ENCODE measurements at regions not wholly inside any gene's neighbourhood (a gene's known extent, or its start where the extent isn't known, plus 50 kb on each side); places are given as distances from the start of the nearest gene placed in this dataset.

DNA sequence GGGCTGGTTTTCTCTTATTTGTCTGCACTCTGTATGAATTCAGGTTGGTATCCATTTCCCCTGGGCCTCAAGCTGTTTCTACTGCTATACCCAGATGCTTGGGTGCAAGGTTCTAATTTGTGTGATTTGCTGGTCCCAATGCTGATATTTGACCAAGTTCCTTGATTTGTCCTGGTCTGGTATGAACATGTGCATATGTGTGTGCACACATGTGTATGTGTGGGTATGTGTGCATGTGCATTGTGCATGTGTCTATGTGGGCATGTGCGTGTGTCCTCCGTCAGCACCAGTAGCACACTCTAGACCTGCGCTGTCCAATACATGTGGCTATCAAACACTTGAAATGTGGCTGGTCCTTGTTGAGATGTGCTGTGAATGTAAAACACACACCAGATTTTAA is 102.4 kb upstream of the TSPAN2 start (continued):
- TF ChIP-seq NFYA (IDR thresholded peaks at IDR 0.05; ENCODE audit: borderline replicate concordance, low read depth, low read length) (no peak), RELA (IDR thresholded peaks at IDR 0.05; ENCODE audit: borderline replicate concordance, partially characterized antibody) (no peak), ASH2L (IDR thresholded peaks at IDR 0.05; ENCODE audit: borderline replicate concordance, low read depth) (no peak), MTA3 (IDR thresholded peaks at IDR 0.05; ENCODE audit: borderline replicate concordance, low read length) (no peak), ZBTB33 (IDR thresholded peaks at IDR 0.05) (no peak)
- TF ChIP-seq, protein P1, sequence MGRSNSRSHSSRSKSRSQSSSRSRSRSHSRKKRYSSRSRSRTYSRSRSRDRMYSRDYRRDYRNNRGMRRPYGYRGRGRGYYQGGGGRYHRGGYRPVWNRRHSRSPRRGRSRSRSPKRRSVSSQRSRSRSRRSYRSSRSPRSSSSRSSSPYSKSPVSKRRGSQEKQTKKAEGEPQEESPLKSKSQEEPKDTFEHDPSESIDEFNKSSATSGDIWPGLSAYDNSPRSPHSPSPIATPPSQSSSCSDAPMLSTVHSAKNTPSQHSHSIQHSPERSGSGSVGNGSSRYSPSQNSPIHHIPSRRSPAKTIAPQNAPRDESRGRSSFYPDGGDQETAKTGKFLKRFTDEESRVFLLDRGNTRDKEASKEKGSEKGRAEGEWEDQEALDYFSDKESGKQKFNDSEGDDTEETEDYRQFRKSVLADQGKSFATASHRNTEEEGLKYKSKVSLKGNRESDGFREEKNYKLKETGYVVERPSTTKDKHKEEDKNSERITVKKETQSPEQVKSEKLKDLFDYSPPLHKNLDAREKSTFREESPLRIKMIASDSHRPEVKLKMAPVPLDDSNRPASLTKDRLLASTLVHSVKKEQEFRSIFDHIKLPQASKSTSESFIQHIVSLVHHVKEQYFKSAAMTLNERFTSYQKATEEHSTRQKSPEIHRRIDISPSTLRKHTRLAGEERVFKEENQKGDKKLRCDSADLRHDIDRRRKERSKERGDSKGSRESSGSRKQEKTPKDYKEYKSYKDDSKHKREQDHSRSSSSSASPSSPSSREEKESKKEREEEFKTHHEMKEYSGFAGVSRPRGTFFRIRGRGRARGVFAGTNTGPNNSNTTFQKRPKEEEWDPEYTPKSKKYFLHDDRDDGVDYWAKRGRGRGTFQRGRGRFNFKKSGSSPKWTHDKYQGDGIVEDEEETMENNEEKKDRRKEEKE (IDR thresholded peaks at IDR 0.05) = no peak

DNA sequence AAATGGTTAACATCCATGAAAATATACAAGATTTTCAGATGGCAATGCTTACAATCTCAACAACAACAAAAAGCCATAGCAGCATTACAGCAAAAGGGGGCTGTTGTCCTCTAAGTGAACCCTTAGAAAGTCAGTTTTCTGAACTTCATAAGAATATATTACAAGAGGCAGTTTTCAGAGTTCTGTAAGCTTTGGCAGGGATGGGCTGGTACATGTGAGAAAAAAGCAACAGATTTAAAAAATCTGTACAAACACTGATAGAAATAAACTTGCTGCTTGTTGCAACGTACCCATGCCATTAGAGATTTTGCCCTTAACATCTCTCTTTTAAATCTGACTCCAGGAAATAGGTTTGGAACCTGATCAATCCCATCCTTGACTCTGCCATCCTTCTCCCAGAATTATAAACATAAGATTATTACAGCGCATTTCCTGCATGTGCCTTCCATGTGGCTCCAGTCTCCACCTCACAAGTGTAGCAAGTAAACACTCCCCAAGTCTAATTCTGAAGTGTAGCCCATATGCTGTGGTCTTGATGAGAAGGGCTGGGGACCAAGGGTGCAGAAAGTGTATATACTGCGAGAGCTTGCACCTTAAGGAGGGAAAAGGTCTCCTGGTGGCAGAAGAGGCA is 101.4 kb upstream of the TSPAN2 start:
- Histone ChIP-seq H3K9ac (ENCODE audit: control insufficient read depth, insufficient read depth, low read length) (no peak overlapping the region), H3K4me3 (no peak overlapping the region), H3K79me2 (ENCODE audit: control insufficient read depth, insufficient read depth, low read length) (no peaks in the 10 kb centered on the region), H3K36me3 (ENCODE audit: control insufficient read depth in 2 of 2, insufficient read depth in 2 of 2, low read length in 1 of 2) (no peaks in the 10 kb centered on the region), H3K27ac (ENCODE audit: control insufficient read depth, insufficient read depth) (no peak overlapping the region), H4K20me1 (ENCODE audit: control insufficient read depth, insufficient read depth) (no peaks in the 10 kb centered on the region), H3K4me1 (ENCODE audit: control insufficient read depth, insufficient read depth, low read length) (no peaks in the 10 kb centered on the region), H3K4me2 (ENCODE audit: control insufficient read depth, insufficient read depth) (no peak overlapping the region), H3K27me3 (replicated peaks in 1 of 2; ENCODE audit: control insufficient read depth in 2 of 2, insufficient read depth in 2 of 2, low read length in 1 of 2) (no peaks in the 10 kb centered on the region; a peak in 1 of 4 replicates), H2AFZ (ENCODE audit: control insufficient read depth, low read depth, low read length) (no peak overlapping the region), H3K9me3 (replicated peaks; ENCODE audit: control insufficient read depth, insufficient read depth, low read length) (no peaks in the 10 kb centered on the region)
- CTCF ChIA-PET = no interaction called here
- ATAC-seq (no peak), DNase-seq (ENCODE audit: low read depth, low spot score) (no peak), FAIRE-seq (no peak)
- RAD21 ChIA-PET (ENCODE audit: unreplicated experiment) = no interaction called here
- POLR2A ChIA-PET = no interaction called here
- intact Hi-C loops (cut with micrococcal nuclease; ENCODE audit: unreplicated experiment) = no loop called here
- SMC1A ChIA-PET (ENCODE audit: uncharacterized antibody, unreplicated experiment) = interaction anchor here (0.8 kb wide), 1 partner anchor 8 kb away, joined by 3 read pairs; no protein-coding TSS in a partner anchor
- 14% methylated on average over 3 of the region's 3 CpGs for WGBS (ENCODE audit: insufficient coverage, insufficient replicate concordance, low lambda C conversion rate, missing lambda C conversion rate)
- BruUV-seq (replicated peaks) = no TSS peak
- in situ Hi-C loops (cut with MboI) = no loop called here
- TF ChIP-seq RAD21 (IDR thresholded peaks at IDR 0.05; ENCODE audit: insufficient read depth, low read depth, low read length) = no peak
- TF ChIP-seq PBX3 (IDR thresholded peaks at IDR 0.05; ENCODE audit: insufficient replicate concordance, low read depth, low read length) = no peak
- TF ChIP-seq POU2F2 (IDR thresholded peaks at IDR 0.05; ENCODE audit: borderline replicate concordance, low read depth, low read length) = no peak
- no peak for TF ChIP-seq POLR2AphosphoS2 (IDR thresholded peaks at IDR 0.05; ENCODE audit: low read depth, low read length)
- no peak for TF ChIP-seq FOS (IDR thresholded peaks at IDR 0.05; ENCODE audit: borderline replicate concordance, extremely low read depth, insufficient read length)
- TF ChIP-seq CEBPZ (IDR thresholded peaks at IDR 0.05; ENCODE audit: low read depth, low read length) = no peak
- no peak for TF ChIP-seq STAT1 (conservative IDR thresholded peaks at IDR 0.05)

Measured in GM12878 (cell line).